Mammary epithelial cell (primary cell): ENCODE measurements at regions not wholly inside any gene's neighbourhood (a gene's known extent, or its start where the extent isn't known, plus 50 kb on each side); places are given as distances from the start of the nearest gene placed in this dataset.

Source experiments
- EZH2 ChIP-seq: IDR thresholded peaks from 2 replicates; pipeline ENCODE4 v1.6.1; 2012; ENCODE audit warnings: low read length, inconsistent platforms, borderline replicate concordance
- TF ChIP-seq, protein P1 (sequence below), 2 donors: IDR thresholded peaks in 1 of 2; conservative IDR thresholded peaks in 1 of 2; 2 replicates each; pipeline ENCODE4 v1.5.1; 2011 to 2012; ENCODE audit warnings: inconsistent platforms in 2 of 2, low read length in 2 of 2, mild to moderate bottlenecking in 2 of 2, control low read depth in 1 of 2, low read depth in 1 of 2; ENCODE audit not compliant: insufficient read depth in 1 of 2; ENCODE audit errors: extremely low read depth in 1 of 2

DNA sequence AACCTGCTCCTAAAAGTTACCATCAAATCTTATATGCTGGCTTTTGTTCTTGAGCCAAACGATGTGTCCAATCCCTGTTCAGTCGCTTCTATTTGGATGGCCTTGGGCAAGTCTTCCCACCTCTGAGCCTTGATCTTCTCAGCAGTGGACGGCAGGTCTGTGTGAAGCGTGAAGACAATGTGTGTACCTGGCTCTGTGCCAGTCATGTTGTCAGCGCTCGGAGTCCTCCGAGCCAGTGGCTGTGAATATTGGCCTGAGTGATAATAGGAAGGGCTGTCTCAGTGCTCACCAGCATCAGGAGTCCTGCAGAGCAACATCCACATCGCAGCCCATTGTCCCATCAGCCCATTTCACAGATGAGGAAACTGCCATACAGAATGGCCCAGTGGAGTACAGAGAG lies 219.0 kb downstream of the CDC5L start:
- TF ChIP-seq, protein P1, sequence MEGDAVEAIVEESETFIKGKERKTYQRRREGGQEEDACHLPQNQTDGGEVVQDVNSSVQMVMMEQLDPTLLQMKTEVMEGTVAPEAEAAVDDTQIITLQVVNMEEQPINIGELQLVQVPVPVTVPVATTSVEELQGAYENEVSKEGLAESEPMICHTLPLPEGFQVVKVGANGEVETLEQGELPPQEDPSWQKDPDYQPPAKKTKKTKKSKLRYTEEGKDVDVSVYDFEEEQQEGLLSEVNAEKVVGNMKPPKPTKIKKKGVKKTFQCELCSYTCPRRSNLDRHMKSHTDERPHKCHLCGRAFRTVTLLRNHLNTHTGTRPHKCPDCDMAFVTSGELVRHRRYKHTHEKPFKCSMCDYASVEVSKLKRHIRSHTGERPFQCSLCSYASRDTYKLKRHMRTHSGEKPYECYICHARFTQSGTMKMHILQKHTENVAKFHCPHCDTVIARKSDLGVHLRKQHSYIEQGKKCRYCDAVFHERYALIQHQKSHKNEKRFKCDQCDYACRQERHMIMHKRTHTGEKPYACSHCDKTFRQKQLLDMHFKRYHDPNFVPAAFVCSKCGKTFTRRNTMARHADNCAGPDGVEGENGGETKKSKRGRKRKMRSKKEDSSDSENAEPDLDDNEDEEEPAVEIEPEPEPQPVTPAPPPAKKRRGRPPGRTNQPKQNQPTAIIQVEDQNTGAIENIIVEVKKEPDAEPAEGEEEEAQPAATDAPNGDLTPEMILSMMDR (conservative IDR thresholded peaks at IDR 0.05 in 1 of 2, IDR thresholded peaks at IDR 0.05 in 1 of 2; ENCODE audit: extremely low read depth in 1 of 2, insufficient read depth in 1 of 2, low read depth in 1 of 2, low read length in 2 of 2) = no peak
- no peak for TF ChIP-seq EZH2
